HepG2 (cell line): ENCODE measurements at regions not wholly inside any gene's neighbourhood (a gene's known extent, or its start where the extent isn't known, plus 50 kb on each side); places are given as distances from the start of the nearest gene placed in this dataset.
A peak's percentile ranks its signal among the peaks of the same experiment; 100 is the strongest.

Experiments used
- ATAC-seq: fragments of 200-7000 bp; cut with Tn5 transposase; 3 replicates; pipeline ENCODE4 v1.9.1; 2020; ENCODE audit warnings: mild to moderate bottlenecking, moderate library complexity
- BruUV-seq: library from RNA; stranded (reverse); fragments of 400-500 nt; replicated peaks from 2 replicates; lab custom pipeline; 2021; lab: Mats Ljungman, UMichigan
- CTCF ChIA-PET: fragments of 300-600 bp; formaldehyde crosslinking; extraction: SDS; loops from one replicate; lab custom pipeline; 2021; ENCODE audit warnings: low total read pairs, inconsistent platforms, low intra/inter-chr PET ratio; lab: Yijun Ruan, JAX
- POLR2A ChIA-PET: fragments of 350-600 bp; sonication (Branson Sonifier 250); formaldehyde crosslinking; loops from one replicate; lab custom pipeline; 2020; ENCODE audit warnings: antibody characterized with exemption, inconsistent platforms; lab: Yijun Ruan, JAX
- DNase-seq: peaks from one replicate; pipeline ENCODE4 v3.0.0-alpha.2; 2015; ENCODE audit warnings: low spot score
- FAIRE-seq: peaks from 3 replicates; lab custom pipeline; 2011; peaks lifted over from hg19 to GRCh38; lab: Jason Lieb, UNC
- H2AFZ ChIP-seq: one replicate; pipeline ENCODE4 v1.6.1; 2011; ENCODE audit warnings: low read length, inconsistent platforms
- H3K27ac ChIP-seq: fragments of 300-600 bp; 3 replicates; pipeline ENCODE4 v1.8.0; 2011; ENCODE audit warnings: mixed run types, mild to moderate bottlenecking, mixed read lengths, low read length, inconsistent platforms; ENCODE audit not compliant: insufficient read depth; ENCODE audit errors: extremely low read length
- H3K27me3 ChIP-seq, 2 experiments: fragments of 200-600 bp in 1 of 2; 2 replicates in 1 of 2; 3 replicates in 1 of 2; pipeline versions ENCODE4 v1.6.0 to v1.8.0; 2011; ENCODE audit warnings: low read length in 2 of 2, mild to moderate bottlenecking in 2 of 2, moderate library complexity in 2 of 2, inconsistent platforms in 1 of 2; ENCODE audit not compliant: insufficient read depth in 2 of 2, control insufficient read depth in 1 of 2
- H3K36me3 ChIP-seq, 2 experiments: fragments of 200-600 bp in 1 of 2; replicated peaks in 1 of 2; 2 replicates in 1 of 2; 3 replicates in 1 of 2; pipeline versions ENCODE4 v1.5.1 to v1.8.0; 2011; ENCODE audit warnings: low read length in 2 of 2, inconsistent platforms in 1 of 2; ENCODE audit not compliant: insufficient read depth in 2 of 2, control insufficient read depth in 1 of 2
- H3K4me1 ChIP-seq: 2 replicates; pipeline ENCODE4 v1.5.1; 2012; ENCODE audit warnings: low read length, inconsistent platforms; ENCODE audit not compliant: insufficient read depth
- H3K4me2 ChIP-seq: 2 replicates; pipeline ENCODE4 v1.6.0; 2011; ENCODE audit warnings: low read depth, low read length, inconsistent platforms
- H3K4me3 ChIP-seq, 3 experiments: fragments of 200-600 bp in 1 of 3; sonication (generic), shearing (Covaris generic) in 1 of 3; replicated peaks in 1 of 3; 2 replicates each; pipeline ENCODE4 v1.5.1; 2011 to 2016; ENCODE audit warnings: low read length in 3 of 3, inconsistent platforms in 2 of 3, low read depth in 2 of 3, mild to moderate bottlenecking in 2 of 3, control low read depth in 1 of 3, mixed read lengths in 1 of 3; ENCODE audit not compliant: insufficient read depth in 1 of 3
- H3K79me2 ChIP-seq: one replicate; pipeline ENCODE4 v1.6.1; 2011; ENCODE audit warnings: low read length, inconsistent platforms; ENCODE audit not compliant: insufficient read depth
- H3K9ac ChIP-seq: 2 replicates; pipeline ENCODE4 v1.6.0; 2011; ENCODE audit warnings: mild to moderate bottlenecking, low read depth, low read length, inconsistent platforms; ENCODE audit not compliant: insufficient read depth
- H3K9me3 ChIP-seq: 2 replicates; pipeline ENCODE4 v1.5.1; 2012; ENCODE audit warnings: mild to moderate bottlenecking, low read length
- H4K20me1 ChIP-seq: 2 replicates; pipeline ENCODE4 v1.6.0; 2011; ENCODE audit warnings: inconsistent platforms, mild to moderate bottlenecking, low read length, moderate library complexity; ENCODE audit not compliant: insufficient read depth
- HDAC6 ChIP-seq: fragments of 200-600 bp; sonication (generic); IDR thresholded peaks from 2 replicates; pipeline ENCODE4 v1.7.0; 2017; ENCODE audit warnings: mild to moderate bottlenecking, antibody characterized with exemption, low read length, low read depth
- MAFF ChIP-seq: IDR thresholded peaks from 2 replicates; pipeline ENCODE4 v1.6.1; 2011; ENCODE audit warnings: low read depth, low read length, improper control_type of control experiment
- MAFK ChIP-seq, 2 experiments: IDR thresholded peaks in 1 of 2; conservative IDR thresholded peaks in 1 of 2; 2 replicates each; pipeline ENCODE4 v1.6.1; 2011; ENCODE audit warnings: improper control_type of control experiment in 2 of 2, low read length in 2 of 2
- MTA3 ChIP-seq: sonication (generic); formaldehyde crosslinking; IDR thresholded peaks from 2 replicates; pipeline ENCODE4 v1.4.0; 2020; ENCODE audit warnings: missing genetic modification reagents
- SALL2 ChIP-seq: sonication (generic); formaldehyde crosslinking; IDR thresholded peaks from 2 replicates; pipeline ENCODE4 v1.8.1; 2023; ENCODE audit warnings: mild to moderate bottlenecking, missing genetic modification reagents, inconsistent platforms
- ZNF563 ChIP-seq: sonication (generic); formaldehyde crosslinking; IDR thresholded peaks from 2 replicates; pipeline ENCODE4 v1.8.0; 2022; ENCODE audit warnings: mild to moderate bottlenecking, moderate library complexity, missing genetic modification reagents
- ZNF598 ChIP-seq: sonication (generic); formaldehyde crosslinking; IDR thresholded peaks from 2 replicates; pipeline ENCODE4 v1.5.1; 2020; ENCODE audit warnings: mild to moderate bottlenecking, missing genetic modification reagents, borderline replicate concordance
- ZNF7 ChIP-seq: IDR thresholded peaks from 2 replicates; pipeline ENCODE4 v1.6.1; 2016; ENCODE audit warnings: missing biosample characterization, missing genetic modification reagents
- WGBS: methylation state at CpG from one replicate; pipeline ENCODE4 v1.1.6; 2017; ENCODE audit warnings: low lambda C conversion rate; 5-methylcytosine and 5-hydroxymethylcytosine counted together
- in situ Hi-C: cut with HindIII; loops from 2 replicates; pipeline ENCODE4 v1.10.0; 2017; ENCODE audit warnings: low pct_unique_long_range_greater_than_20kb; ENCODE audit not compliant: extremely low pct_ligation_motif_present
- intact Hi-C: fragments of 100-400 bp; cut with micrococcal nuclease; formaldehyde crosslinking; loops from one replicate; pipeline ENCODE4 v1.10.0; 2022; ENCODE audit not compliant: unreplicated experiment
- TF ChIP-seq, protein P1 (sequence below): sonication (generic); formaldehyde crosslinking; IDR thresholded peaks from 2 replicates; pipeline ENCODE4 v1.9.0; 2021; ENCODE audit warnings: missing genetic modification reagents, borderline replicate concordance
- TF ChIP-seq, protein P2 (sequence below): sonication (generic); formaldehyde crosslinking; IDR thresholded peaks from 2 replicates; pipeline ENCODE4 v1.5.0; 2020; ENCODE audit warnings: missing genetic modification reagents, mild to moderate bottlenecking, borderline replicate concordance
- TF ChIP-seq, protein P3 (sequence below): fragments of 450-650 bp; IDR thresholded peaks from 2 replicates; pipeline ENCODE4 v1.6.1; 2016

DNA sequence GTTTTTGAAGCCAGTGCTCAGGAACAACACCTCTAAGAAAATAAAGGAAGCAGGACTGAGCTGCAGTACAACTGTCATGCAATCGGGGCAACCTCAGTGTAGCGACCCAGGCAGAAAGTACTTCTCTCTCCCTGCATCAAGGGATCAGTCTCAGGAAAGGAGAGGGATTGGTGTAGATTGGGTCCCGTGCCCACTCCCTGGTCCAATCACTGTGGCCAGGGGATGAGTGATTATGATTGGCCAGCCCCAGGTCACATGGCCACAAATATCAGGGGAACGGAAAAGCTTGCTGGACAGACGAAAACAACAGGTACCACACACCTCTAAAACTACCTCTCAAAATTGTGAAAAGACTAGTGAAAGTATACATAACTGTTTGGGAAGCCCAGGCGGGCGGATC lies 136.2 kb upstream of the F3 start (continued):
- TF ChIP-seq, protein P1, sequence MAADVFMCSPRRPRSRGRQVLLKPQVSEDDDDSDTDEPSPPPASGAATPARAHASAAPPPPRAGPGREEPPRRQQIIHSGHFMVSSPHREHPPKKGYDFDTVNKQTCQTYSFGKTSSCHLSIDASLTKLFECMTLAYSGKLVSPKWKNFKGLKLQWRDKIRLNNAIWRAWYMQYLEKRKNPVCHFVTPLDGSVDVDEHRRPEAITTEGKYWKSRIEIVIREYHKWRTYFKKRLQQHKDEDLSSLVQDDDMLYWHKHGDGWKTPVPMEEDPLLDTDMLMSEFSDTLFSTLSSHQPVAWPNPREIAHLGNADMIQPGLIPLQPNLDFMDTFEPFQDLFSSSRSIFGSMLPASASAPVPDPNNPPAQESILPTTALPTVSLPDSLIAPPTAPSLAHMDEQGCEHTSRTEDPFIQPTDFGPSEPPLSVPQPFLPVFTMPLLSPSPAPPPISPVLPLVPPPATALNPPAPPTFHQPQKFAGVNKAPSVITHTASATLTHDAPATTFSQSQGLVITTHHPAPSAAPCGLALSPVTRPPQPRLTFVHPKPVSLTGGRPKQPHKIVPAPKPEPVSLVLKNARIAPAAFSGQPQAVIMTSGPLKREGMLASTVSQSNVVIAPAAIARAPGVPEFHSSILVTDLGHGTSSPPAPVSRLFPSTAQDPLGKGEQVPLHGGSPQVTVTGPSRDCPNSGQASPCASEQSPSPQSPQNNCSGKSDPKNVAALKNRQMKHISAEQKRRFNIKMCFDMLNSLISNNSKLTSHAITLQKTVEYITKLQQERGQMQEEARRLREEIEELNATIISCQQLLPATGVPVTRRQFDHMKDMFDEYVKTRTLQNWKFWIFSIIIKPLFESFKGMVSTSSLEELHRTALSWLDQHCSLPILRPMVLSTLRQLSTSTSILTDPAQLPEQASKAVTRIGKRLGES = no peak
- TF ChIP-seq, protein P2, sequence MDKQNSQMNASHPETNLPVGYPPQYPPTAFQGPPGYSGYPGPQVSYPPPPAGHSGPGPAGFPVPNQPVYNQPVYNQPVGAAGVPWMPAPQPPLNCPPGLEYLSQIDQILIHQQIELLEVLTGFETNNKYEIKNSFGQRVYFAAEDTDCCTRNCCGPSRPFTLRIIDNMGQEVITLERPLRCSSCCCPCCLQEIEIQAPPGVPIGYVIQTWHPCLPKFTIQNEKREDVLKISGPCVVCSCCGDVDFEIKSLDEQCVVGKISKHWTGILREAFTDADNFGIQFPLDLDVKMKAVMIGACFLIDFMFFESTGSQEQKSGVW (CRISPR knock-in tag) = no peak
- TF ChIP-seq, protein P3, sequence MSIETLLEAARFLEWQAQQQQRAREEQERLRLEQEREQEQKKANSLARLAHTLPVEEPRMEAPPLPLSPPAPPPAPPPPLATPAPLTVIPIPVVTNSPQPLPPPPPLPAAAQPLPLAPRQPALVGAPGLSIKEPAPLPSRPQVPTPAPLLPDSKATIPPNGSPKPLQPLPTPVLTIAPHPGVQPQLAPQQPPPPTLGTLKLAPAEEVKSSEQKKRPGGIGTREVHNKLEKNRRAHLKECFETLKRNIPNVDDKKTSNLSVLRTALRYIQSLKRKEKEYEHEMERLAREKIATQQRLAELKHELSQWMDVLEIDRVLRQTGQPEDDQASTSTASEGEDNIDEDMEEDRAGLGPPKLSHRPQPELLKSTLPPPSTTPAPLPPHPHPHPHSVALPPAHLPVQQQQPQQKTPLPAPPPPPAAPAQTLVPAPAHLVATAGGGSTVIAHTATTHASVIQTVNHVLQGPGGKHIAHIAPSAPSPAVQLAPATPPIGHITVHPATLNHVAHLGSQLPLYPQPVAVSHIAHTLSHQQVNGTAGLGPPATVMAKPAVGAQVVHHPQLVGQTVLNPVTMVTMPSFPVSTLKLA = no peak
- TF ChIP-seq ZNF598 (CRISPR knock-in tag) = no peak

DNA sequence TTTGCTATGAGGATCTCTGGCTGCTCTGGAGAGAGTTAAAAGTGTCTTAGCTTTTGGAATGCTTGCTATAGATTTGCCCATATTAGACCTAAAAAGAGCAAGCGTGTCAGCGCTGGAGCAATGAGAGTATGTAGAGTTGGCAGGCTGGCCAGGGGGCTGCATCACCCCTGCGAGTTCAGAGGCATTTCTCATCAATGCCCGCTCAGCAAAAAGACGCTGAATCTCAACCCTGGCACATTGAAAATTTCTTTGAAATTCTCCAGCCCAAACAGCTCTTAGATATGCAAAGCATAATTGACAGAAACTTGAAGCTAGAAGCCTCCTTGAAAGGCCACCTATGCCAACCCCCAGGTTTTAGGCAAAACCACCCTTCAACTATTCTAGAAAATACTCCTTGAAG lies 135.5 kb upstream of the F3 start:
- Histone ChIP-seq H3K79me2 (no peaks in the 10 kb centered on the region), H3K27me3 (no peaks in the 10 kb centered on the region), H3K9me3 (no peaks in the 10 kb centered on the region), H3K4me3 (no peak overlapping the region), H3K36me3 (no peaks in the 10 kb centered on the region), H2AFZ (no peak overlapping the region), H3K9ac (no peak overlapping the region), H4K20me1 (no peaks in the 10 kb centered on the region), H3K4me1 (no peaks in the 10 kb centered on the region), H3K4me2 (no peak overlapping the region), H3K27ac (no peak overlapping the region)
- ChIA-PET CTCF (no interaction called here), POLR2A (no interaction called here)
- TF ChIP-seq ZNF563 (CRISPR knock-in tag) (no peak), MTA3 (CRISPR knock-in tag) (no peak), SALL2 (CRISPR knock-in tag) (no peak), HDAC6 (no peak), MAFF (peak; percentile 66), MAFK (conservative IDR thresholded peaks at IDR 0.05 in 1 of 2, IDR thresholded peaks at IDR 0.05 in 1 of 2; ENCODE audit: low read length in 2 of 2) (peak; percentile 75 to 79), ZNF7 (no peak)
- FAIRE-seq (no peak), ATAC-seq (no peak), DNase-seq (no peak)
- WGBS = 76% methylated on average over 5 of the region's 5 CpGs
- no TSS peak for BruUV-seq
- in situ Hi-C loops (no loop called here), intact Hi-C loops (no loop called here)
